ENCODE measurements at regions not wholly inside any gene's neighbourhood (a gene's known extent, or its start where the extent isn't known, plus 50 kb on each side); places are given as distances from the start of the nearest gene placed in this dataset.

DNA sequence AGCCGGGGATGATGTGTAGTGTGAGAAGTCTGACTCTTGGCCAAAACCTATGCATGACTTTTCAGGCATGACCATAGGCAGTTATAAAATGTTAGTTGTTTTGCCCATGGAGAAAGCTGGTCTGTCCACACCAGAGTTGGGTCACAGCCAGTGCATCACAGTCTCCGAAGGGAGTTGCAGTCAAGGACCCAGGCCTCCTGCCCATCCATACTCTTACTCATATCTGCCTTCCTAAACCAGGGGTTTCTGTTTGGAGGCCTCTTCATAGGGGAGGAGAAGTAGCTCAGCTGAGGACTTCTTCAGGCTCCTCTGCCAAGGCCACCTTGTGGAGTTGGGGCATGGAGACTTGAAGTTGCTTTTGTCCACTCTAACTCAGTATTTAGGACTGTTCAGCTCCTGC, 1008.3 kb downstream of the PCDH18 start:
- Histone ChIP-seq H3K4me1 (ENCODE audit: insufficient read depth, low read length, severe bottlenecking) (no peaks in the 10 kb centered on the region), H3K4me2 (ENCODE audit: low read length) (no peak overlapping the region), H3K9ac (ENCODE audit: low read length) (no peak overlapping the region), H3K9me2 (ENCODE audit: low read depth, low read length) (no peaks in the 10 kb centered on the region), H2AFZ (ENCODE audit: low read length) (no peak overlapping the region), H4K20me1 (ENCODE audit: insufficient read depth, low read length) (no peaks in the 10 kb centered on the region), H3K27me3 (ENCODE audit: insufficient read depth, low read length) (no peaks in the 10 kb centered on the region), H3K9me3 (ENCODE audit: low read length) (no peaks in the 10 kb centered on the region), H3F3A (ENCODE audit: insufficient read depth, low read length) (no peaks in the 10 kb centered on the region), H3K79me2 (ENCODE audit: insufficient read depth, low read length) (no peaks in the 10 kb centered on the region), H3K4me3 (ENCODE audit: low read depth, low read length, poor library complexity, severe bottlenecking) (no peak overlapping the region), H3K27ac (ENCODE audit: low read depth, low read length, poor library complexity, severe bottlenecking) (no peak overlapping the region), H3K36me3 (ENCODE audit: insufficient read depth, low read length) (no peaks in the 10 kb centered on the region)
- TF ChIP-seq CTCF (IDR thresholded peaks at IDR 0.05; ENCODE audit: low read length) (no peak), EZH2 (IDR thresholded peaks at IDR 0.05; ENCODE audit: borderline replicate concordance, low read length) (no peak)

DNA sequence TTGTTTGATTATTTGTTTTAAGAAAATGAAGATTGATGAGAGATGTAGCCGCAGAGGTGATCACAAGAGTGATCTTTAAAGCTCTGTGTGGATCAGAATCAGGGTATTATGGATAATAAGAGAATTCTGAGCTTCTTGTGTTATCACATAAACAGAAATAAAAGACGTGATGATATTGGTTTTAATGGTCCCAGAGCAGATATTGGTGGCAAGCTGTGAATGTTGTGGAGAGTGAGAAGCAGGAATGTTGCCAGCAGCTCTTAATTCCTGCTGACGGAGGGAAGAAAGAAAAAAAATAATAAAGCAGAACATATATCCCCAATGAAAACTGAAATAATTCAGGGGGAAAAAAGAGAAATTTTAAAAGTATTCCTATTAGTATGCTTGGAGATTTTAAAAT, 1015.9 kb downstream of the PCDH18 start:
- Histone ChIP-seq H3F3A (ENCODE audit: insufficient read depth, low read length) (no peaks in the 10 kb centered on the region), H3K9ac (ENCODE audit: low read length) (no peak overlapping the region), H3K4me3 (ENCODE audit: low read depth, low read length, poor library complexity, severe bottlenecking) (no peak overlapping the region), H3K27me3 (ENCODE audit: insufficient read depth, low read length) (no peaks in the 10 kb centered on the region), H3K36me3 (ENCODE audit: insufficient read depth, low read length) (no peaks in the 10 kb centered on the region), H3K79me2 (ENCODE audit: insufficient read depth, low read length) (no peaks in the 10 kb centered on the region), H4K20me1 (ENCODE audit: insufficient read depth, low read length) (no peaks in the 10 kb centered on the region), H3K9me2 (ENCODE audit: low read depth, low read length) (no peaks in the 10 kb centered on the region), H3K4me2 (ENCODE audit: low read length) (no peak overlapping the region), H3K4me1 (ENCODE audit: insufficient read depth, low read length, severe bottlenecking) (no peaks in the 10 kb centered on the region), H3K9me3 (ENCODE audit: low read length) (no peaks in the 10 kb centered on the region), H3K27ac (ENCODE audit: low read depth, low read length, poor library complexity, severe bottlenecking) (no peak overlapping the region), H2AFZ (ENCODE audit: low read length) (no peak overlapping the region)
- TF ChIP-seq CTCF (IDR thresholded peaks at IDR 0.05; ENCODE audit: low read length) (no peak), EZH2 (IDR thresholded peaks at IDR 0.05; ENCODE audit: borderline replicate concordance, low read length) (no peak)

DNA sequence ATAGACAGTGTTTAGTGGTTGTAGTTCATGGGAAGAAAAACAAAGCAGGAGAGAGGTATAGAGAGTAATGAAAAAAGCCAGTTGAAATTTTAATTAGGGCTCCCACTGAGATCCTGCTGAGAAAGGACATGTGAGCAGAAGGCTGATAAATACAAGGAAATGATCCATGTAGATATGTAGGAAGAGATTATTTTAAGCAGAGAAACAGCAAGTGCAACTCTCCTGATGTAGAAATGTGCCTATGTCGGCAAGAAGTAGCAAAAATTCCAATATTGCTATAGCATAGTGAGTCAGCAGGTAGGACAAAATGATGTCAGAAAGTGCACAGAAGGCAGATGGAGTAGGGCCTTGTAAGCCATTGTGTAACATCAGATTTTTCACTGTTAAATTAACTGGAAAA, 1027.3 kb downstream of the PCDH18 start:
- TF ChIP-seq EZH2 (IDR thresholded peaks at IDR 0.05; ENCODE audit: borderline replicate concordance, low read length) (no peak), CTCF (IDR thresholded peaks at IDR 0.05; ENCODE audit: low read length) (no peak)
- Histone ChIP-seq H3K36me3 (ENCODE audit: insufficient read depth, low read length) (no peaks in the 10 kb centered on the region), H3K9me2 (ENCODE audit: low read depth, low read length) (no peaks in the 10 kb centered on the region; the same call in 1 of the 2 replicates), H3K9ac (ENCODE audit: low read length) (no peak overlapping the region), H4K20me1 (ENCODE audit: insufficient read depth, low read length) (no peaks in the 10 kb centered on the region), H3K9me3 (ENCODE audit: low read length) (no peaks in the 10 kb centered on the region; the same call in 1 of the 2 replicates), H2AFZ (ENCODE audit: low read length) (no peak overlapping the region), H3K27me3 (ENCODE audit: insufficient read depth, low read length) (no peaks in the 10 kb centered on the region), H3K4me2 (ENCODE audit: low read length) (no peak overlapping the region), H3K79me2 (ENCODE audit: insufficient read depth, low read length) (no peaks in the 10 kb centered on the region), H3K4me1 (ENCODE audit: insufficient read depth, low read length, severe bottlenecking) (no peaks in the 10 kb centered on the region), H3K27ac (ENCODE audit: low read depth, low read length, poor library complexity, severe bottlenecking) (no peak overlapping the region), H3F3A (ENCODE audit: insufficient read depth, low read length) (no peaks in the 10 kb centered on the region), H3K4me3 (ENCODE audit: low read depth, low read length, poor library complexity, severe bottlenecking) (no peak overlapping the region)

All from OCI-LY1 (cell line).